A172 (cell line): ENCODE measurements at regions not wholly inside any gene's neighbourhood (a gene's known extent, or its start where the extent isn't known, plus 50 kb on each side); places are given as distances from the start of the nearest gene placed in this dataset.
"Not testable (repeated sequence)": the region's sequence is repeated elsewhere in the genome, so short reads cannot be mapped to it uniquely, and the experiment has no call there.

Experiments used
- DNase-seq: peaks from one replicate; pipeline ENCODE4 v3.0.0-alpha.2; 2015; ENCODE audit warnings: low spot score

GRCh38 chr9:29126783-29127182 is 1553.5 kb upstream of the C9orf72 start:
- DNase-seq: no peak

GRCh38 chr9:29129763-29130162 is 1556.5 kb upstream of the C9orf72 start:
- DNase-seq: no peak

GRCh38 chr9:29144476-29144875 is 1571.2 kb upstream of the C9orf72 start:
- peak; percentile 32 for DNase-seq

GRCh38 chr9:29150606-29151005 is 1577.3 kb upstream of the C9orf72 start:
- DNase-seq: peak; percentile 8

- no peak for DNase-seq
Observed at GRCh38 chr9:29160763-29161353, 1587.6 kb upstream of the C9orf72 start.

- no peak for DNase-seq
Observed at GRCh38 chr9:29174136-29174535, 1600.9 kb upstream of the C9orf72 start.

GRCh38 chr9:29176231-29176630 is 1603.0 kb upstream of the C9orf72 start:
- no peak for DNase-seq

- DNase-seq: no peak
Observed at GRCh38 chr9:29176786-29177185, 1603.5 kb upstream of the C9orf72 start.

- DNase-seq: no peak
Observed at GRCh38 chr9:29183971-29184370, 1610.7 kb upstream of the C9orf72 start.

GRCh38 chr9:29188771-29189170 is 1615.5 kb upstream of the C9orf72 start:
- DNase-seq: not testable (repeated sequence)

GRCh38 chr9:29189221-29189620 is 1615.9 kb upstream of the C9orf72 start:
- not testable (repeated sequence) for DNase-seq

GRCh38 chr9:29198861-29199260 is 1625.6 kb upstream of the C9orf72 start:
- DNase-seq: no peak

GRCh38 chr9:29199975-29200374 is 1626.7 kb upstream of the C9orf72 start:
- DNase-seq: no peak

GRCh38 chr9:29200650-29201049 is 1627.4 kb upstream of the C9orf72 start:
- no peak for DNase-seq

GRCh38 chr9:29203244-29203930 is 1630.1 kb upstream of the C9orf72 start:
- no peak for DNase-seq

GRCh38 chr9:29208670-29209069 is 1635.4 kb upstream of the C9orf72 start:
- peak; percentile 5 for DNase-seq

- DNase-seq: no peak
Observed at GRCh38 chr9:29209748-29210291, 1636.5 kb upstream of the C9orf72 start.

GRCh38 chr9:29211003-29211579 is 1637.8 kb upstream of the C9orf72 start:
- DNase-seq: no peak

- DNase-seq: peak; percentile 35
Observed at GRCh38 chr9:29211580-29212396, 1638.5 kb upstream of the C9orf72 start.

GRCh38 chr9:29212397-29213387 is 1639.4 kb upstream of the C9orf72 start:
- DNase-seq: peak; percentile 27
